Spleen (tissue), 7 donors: ENCODE measurements at regions not wholly inside any gene's neighbourhood (a gene's known extent, or its start where the extent isn't known, plus 50 kb on each side); places are given as distances from the start of the nearest gene placed in this dataset.

ENCODE experiments used
- CTCF ChIP-seq, 11 experiments: fragments of 200-600 bp in 7 of 11; fragments of 450-650 bp in 4 of 11; sonication (generic) in 4 of 11; IDR thresholded peaks in 8 of 11; conservative IDR thresholded peaks in 3 of 11; 1 replicate in 7 of 11; 2 replicates in 4 of 11; pipeline versions ENCODE4 v1.4.0 to v1.8.0; 2016 to 2021; ENCODE audit warnings: antibody characterized with exemption in 11 of 11, inconsistent platforms in 4 of 11, mild to moderate bottlenecking in 1 of 11
- POLR2A ChIP-seq, 3 donors: fragments of 450-650 bp; IDR thresholded peaks; one replicate each; pipeline ENCODE4 v1.5.1; 2017; ENCODE audit warnings: antibody characterized with exemption in 3 of 3, mild to moderate bottlenecking in 1 of 3
- POLR2AphosphoS5 ChIP-seq, 3 donors: sonication (generic); formaldehyde crosslinking; IDR thresholded peaks; one replicate each; pipeline ENCODE4 v1.5.1; 2017; ENCODE audit warnings: antibody characterized with exemption in 3 of 3
- donor health status: DM: no; HTN: no; CAD: no; lungs with moderate emphysema.
- donor health status: DM: no; HTN: no; CAD: no.
- donor health status: DM: no; HTN: no; CAD: no.

GRCh38 chr13:64488731-64489130 is 2741.4 kb downstream of the PCDH9 start:
- TF ChIP-seq CTCF (IDR thresholded peaks at IDR 0.05 in 8 of 11, conservative IDR thresholded peaks at IDR 0.05 in 3 of 11): no peak
- TF ChIP-seq POLR2A (IDR thresholded peaks at IDR 0.05): no peak
- TF ChIP-seq POLR2AphosphoS5 (IDR thresholded peaks at IDR 0.05): no peak
